Peyer's patch (tissue), 4 donors: ENCODE measurements at regions not wholly inside any gene's neighbourhood (a gene's known extent, or its start where the extent isn't known, plus 50 kb on each side); places are given as distances from the start of the nearest gene placed in this dataset.

Experiments used
- DNase-seq, 3 donors: peaks; one replicate each; pipeline ENCODE4 v3.0.0-alpha.2; 2017 to 2019
- H3K27ac ChIP-seq, 4 donors: fragments of 200-600 bp; sonication (generic); one replicate each; pipeline ENCODE4 v1.5.1; 2016 to 2019
- H3K27me3 ChIP-seq, 2 donors: fragments of 200-600 bp; sonication (generic); one replicate each; pipeline ENCODE4 v1.5.1; 2019
- H3K36me3 ChIP-seq, 3 donors: fragments of 200-600 bp; sonication (generic); one replicate each; pipeline ENCODE4 v1.5.1; 2016 to 2019
- H3K4me1 ChIP-seq, 4 donors: fragments of 200-600 bp; sonication (generic); one replicate each; pipeline ENCODE4 v1.5.1; 2016 to 2019
- H3K4me3 ChIP-seq, 4 donors: fragments of 200-600 bp; sonication (generic); 1 replicate in 3 of 4; 2 replicates in 1 of 4; pipeline ENCODE4 v1.5.1; 2016 to 2019; ENCODE audit warnings: mild to moderate bottlenecking in 1 of 4
- H3K9me3 ChIP-seq, 4 donors: fragments of 200-600 bp; sonication (generic); one replicate each; pipeline ENCODE4 v1.5.1; 2016 to 2019; ENCODE audit warnings: mild to moderate bottlenecking in 1 of 4
- CTCF ChIP-seq, 6 experiments: fragments of 450-650 bp in 4 of 6; fragments of 200-600 bp in 2 of 6; sonication (generic) in 1 of 6; IDR thresholded peaks; one replicate each; pipeline ENCODE4 v1.5.1; 2017 to 2019; ENCODE audit warnings: antibody characterized with exemption in 6 of 6, mild to moderate bottlenecking in 3 of 6, moderate library complexity in 1 of 6
- POLR2A ChIP-seq, 2 donors: fragments of 450-650 bp; IDR thresholded peaks; one replicate each; pipeline ENCODE4 v1.5.1; 2017; ENCODE audit warnings: antibody characterized with exemption in 2 of 2, mild to moderate bottlenecking in 2 of 2, moderate library complexity in 2 of 2

GRCh38 chr2:207264310-207264709, 98.6 kb upstream of the KLF7 start:
- TF ChIP-seq CTCF (IDR thresholded peaks at IDR 0.05) (no peak), POLR2A (IDR thresholded peaks at IDR 0.05) (no peak)
- Histone ChIP-seq H3K9me3 (no peaks in the 10 kb centered on the region), H3K27ac (no peak overlapping the region), H3K36me3 (no peaks in the 10 kb centered on the region), H3K4me3 (no peak overlapping the region), H3K27me3 (no peaks in the 10 kb centered on the region), H3K4me1 (peaks cover 0 to 2% (median 0%) of the 10 kb centered on the region in 4 donors)
- DNase-seq, result no peak

- no peaks in the 10 kb centered on the region for H3K27me3 ChIP-seq
- H3K4me3 ChIP-seq, result no peak overlapping the region
- H3K36me3 ChIP-seq, result no peaks in the 10 kb centered on the region
- H3K9me3 ChIP-seq, result no peaks in the 10 kb centered on the region
- no peak for DNase-seq
- TF ChIP-seq CTCF (IDR thresholded peaks at IDR 0.05), result no peak
- no peak for TF ChIP-seq POLR2A (IDR thresholded peaks at IDR 0.05)
- no peaks in the 10 kb centered on the region for H3K4me1 ChIP-seq
- no peak overlapping the region for H3K27ac ChIP-seq
Measured at GRCh38 chr2:207265332-207265731, 99.6 kb upstream of the KLF7 start.

GRCh38 chr2:207265869-207266268, 100.1 kb upstream of the KLF7 start:
- H3K27me3 ChIP-seq, result no peaks in the 10 kb centered on the region
- H3K27ac ChIP-seq, result no peak overlapping the region
- H3K4me1 ChIP-seq, result no peaks in the 10 kb centered on the region
- no peak overlapping the region for H3K4me3 ChIP-seq
- H3K9me3 ChIP-seq, result no peaks in the 10 kb centered on the region
- no peaks in the 10 kb centered on the region for H3K36me3 ChIP-seq
- no peak for DNase-seq
- TF ChIP-seq CTCF (IDR thresholded peaks at IDR 0.05), result no peak
- TF ChIP-seq POLR2A (IDR thresholded peaks at IDR 0.05), result no peak

GRCh38 chr2:207266648-207267047, 100.9 kb upstream of the KLF7 start:
- Histone ChIP-seq H3K27ac (no peak overlapping the region), H3K9me3 (no peaks in the 10 kb centered on the region), H3K4me1 (no peaks in the 10 kb centered on the region), H3K4me3 (no peak overlapping the region), H3K36me3 (no peaks in the 10 kb centered on the region), H3K27me3 (no peaks in the 10 kb centered on the region)
- no peak for DNase-seq
- TF ChIP-seq CTCF (IDR thresholded peaks at IDR 0.05), result no peak
- no peak for TF ChIP-seq POLR2A (IDR thresholded peaks at IDR 0.05)

GRCh38 chr2:207269038-207269437, 103.3 kb upstream of the KLF7 start:
- no peaks in the 10 kb centered on the region for H3K9me3 ChIP-seq
- no peak for DNase-seq
- no peaks in the 10 kb centered on the region for H3K27me3 ChIP-seq
- no peaks in the 10 kb centered on the region for H3K36me3 ChIP-seq
- no peaks in the 10 kb centered on the region for H3K4me1 ChIP-seq
- no peak for TF ChIP-seq CTCF (IDR thresholded peaks at IDR 0.05)
- TF ChIP-seq POLR2A (IDR thresholded peaks at IDR 0.05), result no peak
- no peak overlapping the region for H3K27ac ChIP-seq
- H3K4me3 ChIP-seq, result no peak overlapping the region

- H3K36me3 ChIP-seq, result no peaks in the 10 kb centered on the region
- no peak overlapping the region for H3K4me3 ChIP-seq
- H3K27ac ChIP-seq, result no peak overlapping the region
- no peaks in the 10 kb centered on the region for H3K4me1 ChIP-seq
- DNase-seq, result no peak
- TF ChIP-seq CTCF (IDR thresholded peaks at IDR 0.05) (no peak), POLR2A (IDR thresholded peaks at IDR 0.05) (no peak)
- no peaks in the 10 kb centered on the region for H3K9me3 ChIP-seq
- no peaks in the 10 kb centered on the region for H3K27me3 ChIP-seq
Measured at GRCh38 chr2:207274530-207275189, 108.9 kb upstream of the KLF7 start.
